Calu3 (cell line): ENCODE measurements at regions not wholly inside any gene's neighbourhood (a gene's known extent, or its start where the extent isn't known, plus 50 kb on each side); places are given as distances from the start of the nearest gene placed in this dataset.

Experiments
- BruUV-seq: library from RNA; stranded (reverse); fragments of 400-500 nt; replicated peaks from 2 replicates; lab custom pipeline; 2021; lab: Mats Ljungman, UMichigan
- CTCF ChIA-PET: fragments of 300-600 bp; sonication (Branson Sonifier 250); formaldehyde crosslinking; loops from one replicate; lab custom pipeline; 2022; ENCODE audit warnings: antibody characterized with exemption; lab: Charles Lee
- DNase-seq: peaks from one replicate; pipeline ENCODE4 v3.0.0; 2022
- H3K27ac Mint-ChIP-seq: one replicate; pipeline ENCODE4 v1.8.0; 2022; ENCODE audit warnings: mixed read lengths; ENCODE audit not compliant: unreplicated experiment
- H3K27me3 Mint-ChIP-seq: one replicate; pipeline ENCODE4 v1.8.0; 2022; ENCODE audit warnings: mixed read lengths; ENCODE audit not compliant: unreplicated experiment
- H3K36me3 Mint-ChIP-seq: one replicate; pipeline ENCODE4 v1.8.0; 2022; ENCODE audit warnings: mild to moderate bottlenecking, moderate library complexity, mixed read lengths; ENCODE audit not compliant: insufficient read depth, unreplicated experiment
- H3K4me1 Mint-ChIP-seq: one replicate; pipeline ENCODE4 v1.8.0; 2022; ENCODE audit warnings: mild to moderate bottlenecking, low read depth, mixed read lengths; ENCODE audit not compliant: unreplicated experiment
- H3K4me3 Mint-ChIP-seq: one replicate; pipeline ENCODE4 v1.8.0; 2022; ENCODE audit warnings: mild to moderate bottlenecking, low read depth, moderate library complexity, mixed read lengths; ENCODE audit not compliant: unreplicated experiment
- H3K9me3 Mint-ChIP-seq: one replicate; pipeline ENCODE4 v1.8.0; 2022; ENCODE audit warnings: low read depth, mixed read lengths; ENCODE audit not compliant: unreplicated experiment
- intact Hi-C: fragments of 100-400 bp; cut with micrococcal nuclease; formaldehyde crosslinking; loops from one replicate; pipeline ENCODE4 v1.10.0; 2022; ENCODE audit not compliant: unreplicated experiment
- TF ChIP-seq, protein P1 (sequence below): fragments of 200-600 bp; IDR thresholded peaks from one replicate; pipeline ENCODE4 v1.8.0; 2022; ENCODE audit warnings: antibody characterized with exemption; ENCODE audit not compliant: unreplicated experiment

DNA sequence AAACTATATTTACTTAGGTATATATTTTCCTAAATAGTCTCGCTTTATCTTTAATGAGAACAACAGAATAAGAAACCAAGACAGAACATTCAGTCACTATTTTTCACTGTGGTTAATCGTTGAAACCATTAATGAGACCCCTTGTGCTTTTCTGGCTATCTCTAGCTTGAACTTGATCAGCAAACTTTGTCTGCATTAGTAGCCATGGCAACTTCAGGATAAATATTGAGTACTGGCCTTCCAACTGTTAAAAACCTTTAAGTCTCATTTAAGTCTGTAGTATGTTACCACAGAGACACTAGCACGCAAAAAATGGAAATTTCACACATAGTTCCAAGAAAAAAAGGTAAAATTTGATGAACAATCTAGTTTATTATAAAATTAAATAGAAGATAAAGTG is 946.0 kb downstream of the SLITRK5 start:
- TF ChIP-seq, protein P1, sequence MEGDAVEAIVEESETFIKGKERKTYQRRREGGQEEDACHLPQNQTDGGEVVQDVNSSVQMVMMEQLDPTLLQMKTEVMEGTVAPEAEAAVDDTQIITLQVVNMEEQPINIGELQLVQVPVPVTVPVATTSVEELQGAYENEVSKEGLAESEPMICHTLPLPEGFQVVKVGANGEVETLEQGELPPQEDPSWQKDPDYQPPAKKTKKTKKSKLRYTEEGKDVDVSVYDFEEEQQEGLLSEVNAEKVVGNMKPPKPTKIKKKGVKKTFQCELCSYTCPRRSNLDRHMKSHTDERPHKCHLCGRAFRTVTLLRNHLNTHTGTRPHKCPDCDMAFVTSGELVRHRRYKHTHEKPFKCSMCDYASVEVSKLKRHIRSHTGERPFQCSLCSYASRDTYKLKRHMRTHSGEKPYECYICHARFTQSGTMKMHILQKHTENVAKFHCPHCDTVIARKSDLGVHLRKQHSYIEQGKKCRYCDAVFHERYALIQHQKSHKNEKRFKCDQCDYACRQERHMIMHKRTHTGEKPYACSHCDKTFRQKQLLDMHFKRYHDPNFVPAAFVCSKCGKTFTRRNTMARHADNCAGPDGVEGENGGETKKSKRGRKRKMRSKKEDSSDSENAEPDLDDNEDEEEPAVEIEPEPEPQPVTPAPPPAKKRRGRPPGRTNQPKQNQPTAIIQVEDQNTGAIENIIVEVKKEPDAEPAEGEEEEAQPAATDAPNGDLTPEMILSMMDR: no peak
- intact Hi-C loops: no loop called here
- no peaks in the 10 kb centered on the region for H3K4me1 Mint-ChIP-seq
- H3K4me3 Mint-ChIP-seq: no peak overlapping the region
- BruUV-seq: no TSS peak
- no peaks in the 10 kb centered on the region for H3K27me3 Mint-ChIP-seq
- CTCF ChIA-PET: no interaction called here
- H3K9me3 Mint-ChIP-seq: peaks cover 5% of the 10 kb centered on the region
- H3K27ac Mint-ChIP-seq: no peak overlapping the region
- DNase-seq: no peak
- no peaks in the 10 kb centered on the region for H3K36me3 Mint-ChIP-seq

DNA sequence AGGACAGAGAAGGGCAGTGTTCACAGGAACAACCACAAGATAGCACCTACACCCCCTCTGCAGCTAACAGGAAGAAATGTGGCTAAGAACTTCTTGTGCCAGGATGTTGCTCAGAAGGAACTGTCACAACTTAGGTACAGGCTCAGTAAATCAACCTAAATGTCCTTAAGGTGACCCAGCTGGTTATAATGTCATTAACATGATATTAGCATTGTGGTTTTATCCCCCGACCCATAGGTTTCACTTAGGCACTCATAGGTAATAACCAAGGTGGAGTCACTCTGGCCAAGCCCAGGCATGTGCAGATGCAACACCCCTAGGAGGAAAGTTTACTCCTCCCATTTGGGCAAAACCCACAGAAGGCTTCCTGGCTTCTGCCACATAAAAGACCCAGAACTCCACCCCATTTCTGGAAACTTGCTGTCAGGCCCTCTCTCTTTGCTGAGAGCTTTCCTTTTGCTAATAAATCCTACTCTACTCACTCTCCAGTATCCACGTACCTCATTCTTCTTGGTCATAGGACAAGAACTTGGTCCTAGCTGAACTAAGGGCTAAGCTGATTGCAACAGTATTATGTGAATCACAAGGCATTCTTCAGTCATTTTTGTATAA is 951.3 kb downstream of the SLITRK5 start:
- no peaks in the 10 kb centered on the region for H3K27me3 Mint-ChIP-seq
- CTCF ChIA-PET: no interaction called here
- no peaks in the 10 kb centered on the region for H3K4me1 Mint-ChIP-seq
- TF ChIP-seq, protein P1: no peak
- no TSS peak for BruUV-seq
- no peaks in the 10 kb centered on the region for H3K36me3 Mint-ChIP-seq
- no peak overlapping the region for H3K27ac Mint-ChIP-seq
- no peak overlapping the region for H3K4me3 Mint-ChIP-seq
- intact Hi-C loops: no loop called here
- peaks cover 7% of the 10 kb centered on the region for H3K9me3 Mint-ChIP-seq
- DNase-seq: no peak

DNA sequence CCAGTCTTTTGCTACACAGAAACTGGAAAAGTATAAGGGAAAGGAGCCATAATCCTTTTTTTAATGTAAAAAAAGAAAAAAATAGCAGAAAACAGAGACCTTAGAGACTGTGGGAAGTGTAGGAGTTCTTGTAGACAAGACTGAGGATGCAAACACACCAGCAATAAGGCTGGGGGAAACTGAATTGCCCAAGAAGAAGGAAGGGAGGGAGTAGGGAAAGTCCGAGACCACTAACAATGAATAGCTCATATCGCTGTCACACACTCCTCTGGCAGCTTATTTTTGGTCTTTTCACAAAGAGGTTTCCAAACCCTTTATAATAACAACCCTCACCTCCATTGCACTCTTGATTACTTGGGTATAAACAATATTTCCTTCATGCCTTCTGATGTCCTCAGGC is 952.0 kb downstream of the SLITRK5 start:
- CTCF ChIA-PET: no interaction called here
- H3K9me3 Mint-ChIP-seq: peaks cover 5% of the 10 kb centered on the region
- intact Hi-C loops: no loop called here
- no peak for DNase-seq
- BruUV-seq: no TSS peak
- TF ChIP-seq, protein P1: no peak
- H3K36me3 Mint-ChIP-seq: no peaks in the 10 kb centered on the region
- H3K4me1 Mint-ChIP-seq: no peaks in the 10 kb centered on the region
- H3K27me3 Mint-ChIP-seq: no peaks in the 10 kb centered on the region
- H3K27ac Mint-ChIP-seq: no peak overlapping the region
- H3K4me3 Mint-ChIP-seq: no peak overlapping the region

DNA sequence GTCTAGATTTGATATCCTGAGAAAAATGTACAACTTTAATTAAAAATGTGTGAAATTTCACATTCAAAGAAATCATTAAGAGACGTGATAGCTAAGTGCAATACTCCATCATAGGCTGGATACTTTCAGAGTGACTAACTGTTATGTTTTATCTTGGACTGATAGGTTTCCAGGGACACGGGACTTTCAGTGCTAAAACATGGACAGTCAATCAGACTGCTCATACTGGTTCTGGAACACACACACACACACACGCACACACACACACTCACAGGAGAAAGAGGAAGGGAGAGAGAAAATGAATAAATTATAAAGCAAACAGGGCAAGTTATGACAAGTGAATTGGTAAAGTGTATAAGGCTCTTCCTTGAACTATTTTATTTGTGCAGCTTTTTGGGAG is 955.9 kb downstream of the SLITRK5 start:
- no peaks in the 10 kb centered on the region for H3K27me3 Mint-ChIP-seq
- no peak for DNase-seq
- no peak overlapping the region for H3K4me3 Mint-ChIP-seq
- H3K27ac Mint-ChIP-seq: no peak overlapping the region
- peaks cover 3% of the 10 kb centered on the region for H3K9me3 Mint-ChIP-seq
- BruUV-seq: no TSS peak
- CTCF ChIA-PET: no interaction called here
- intact Hi-C loops: no loop called here
- TF ChIP-seq, protein P1: no peak
- no peaks in the 10 kb centered on the region for H3K36me3 Mint-ChIP-seq
- no peaks in the 10 kb centered on the region for H3K4me1 Mint-ChIP-seq
